OCI-LY7 (cell line): ENCODE measurements at regions not wholly inside any gene's neighbourhood (a gene's known extent, or its start where the extent isn't known, plus 50 kb on each side); places are given as distances from the start of the nearest gene placed in this dataset.
A peak's percentile ranks its signal among the peaks of the same experiment; 100 is the strongest.

Experiments
- BruUV-seq: library from RNA; stranded (reverse); fragments of 400-500 nt; replicated peaks from 2 replicates; lab custom pipeline; 2021; lab: Mats Ljungman, UMichigan
- CTCF ChIA-PET: fragments of 300-600 bp; sonication (Branson Sonifier 250); formaldehyde crosslinking; loops from one replicate; lab custom pipeline; 2022; ENCODE audit warnings: antibody characterized with exemption; ENCODE audit not compliant: unreplicated experiment; lab: Charles Lee
- POLR2A ChIA-PET: fragments of 300-600 bp; sonication (Branson Sonifier 250); formaldehyde crosslinking; loops from one replicate; lab custom pipeline; 2022; ENCODE audit warnings: antibody characterized with exemption; lab: Charles Lee
- DNase-seq: peaks from one replicate; pipeline ENCODE4 v3.0.0-alpha.2; 2015; ENCODE audit warnings: low spot score
- H2AFZ ChIP-seq: fragments of 200-600 bp; sonication (generic), shearing (Covaris generic); 2 replicates; pipeline ENCODE4 v1.6.1; 2014; ENCODE audit warnings: mild to moderate bottlenecking, antibody characterized with exemption, low read length, moderate library complexity
- H3K27ac ChIP-seq: fragments of 200-600 bp; sonication (generic); 2 replicates; pipeline ENCODE4 v1.5.1; 2014; ENCODE audit warnings: mixed run types, low read depth, mild to moderate bottlenecking, moderate library complexity, low read length, inconsistent platforms; ENCODE audit not compliant: poor library complexity, severe bottlenecking
- H3K36me3 ChIP-seq: fragments of 200-600 bp; sonication (generic); 2 replicates; pipeline ENCODE4 v1.6.1; 2014; ENCODE audit warnings: mild to moderate bottlenecking, antibody characterized with exemption, low read length, moderate library complexity, mixed read lengths; ENCODE audit not compliant: insufficient read depth
- H3K4me1 ChIP-seq: fragments of 200-600 bp; sonication (generic); 2 replicates; pipeline ENCODE4 v1.5.1; 2014; ENCODE audit warnings: mild to moderate bottlenecking, low read length; ENCODE audit not compliant: insufficient read depth, poor library complexity, severe bottlenecking
- H3K4me2 ChIP-seq: fragments of 200-600 bp; sonication (generic); 2 replicates; pipeline ENCODE4 v1.6.1; 2014; ENCODE audit warnings: mild to moderate bottlenecking, low read length
- H3K4me3 ChIP-seq: fragments of 200-600 bp; sonication (generic); 2 replicates; pipeline ENCODE4 v1.5.1; 2014; ENCODE audit warnings: mild to moderate bottlenecking, low read depth, low read length; ENCODE audit not compliant: poor library complexity, severe bottlenecking
- H3K79me2 ChIP-seq: fragments of 200-600 bp; sonication (generic); 2 replicates; pipeline ENCODE4 v1.6.1; 2016; ENCODE audit warnings: low read depth, mild to moderate bottlenecking, low read length, moderate library complexity, mixed read lengths; ENCODE audit not compliant: insufficient read depth
- H3K9me2 ChIP-seq: fragments of 200-600 bp; sonication (generic); 2 replicates; pipeline ENCODE4 v1.6.1; 2016; ENCODE audit warnings: mild to moderate bottlenecking, low read length, mixed read lengths; ENCODE audit not compliant: insufficient read depth
- H3K9me3 ChIP-seq: fragments of 200-600 bp; sonication (generic); 2 replicates; pipeline ENCODE4 v1.6.1; 2014; ENCODE audit warnings: mild to moderate bottlenecking, mixed run types, low read length, mixed read lengths
- H4K20me1 ChIP-seq: fragments of 200-600 bp; sonication (generic); 2 replicates; pipeline ENCODE4 v1.6.1; 2014; ENCODE audit warnings: mild to moderate bottlenecking, antibody characterized with exemption, low read length, moderate library complexity, mixed read lengths; ENCODE audit not compliant: insufficient read depth
- EZH2phosphoT487 ChIP-seq: fragments of 200-600 bp; sonication (generic); IDR thresholded peaks from 2 replicates; pipeline ENCODE4 v1.6.1; 2018; ENCODE audit warnings: low read depth, borderline replicate concordance, mild to moderate bottlenecking, mixed run types, antibody characterized with exemption, low read length, moderate library complexity, mixed read lengths
- intact Hi-C: fragments of 100-400 bp; cut with micrococcal nuclease; formaldehyde crosslinking; loops from one replicate; pipeline ENCODE4 v1.10.0; 2022; ENCODE audit not compliant: unreplicated experiment
- TF ChIP-seq, protein P1 (sequence below): fragments of 200-600 bp; sonication (generic); conservative IDR thresholded peaks from 2 replicates; pipeline ENCODE4 v1.5.1; 2014; ENCODE audit warnings: mild to moderate bottlenecking, antibody characterized with exemption, low read length, moderate library complexity, mixed read lengths

DNA sequence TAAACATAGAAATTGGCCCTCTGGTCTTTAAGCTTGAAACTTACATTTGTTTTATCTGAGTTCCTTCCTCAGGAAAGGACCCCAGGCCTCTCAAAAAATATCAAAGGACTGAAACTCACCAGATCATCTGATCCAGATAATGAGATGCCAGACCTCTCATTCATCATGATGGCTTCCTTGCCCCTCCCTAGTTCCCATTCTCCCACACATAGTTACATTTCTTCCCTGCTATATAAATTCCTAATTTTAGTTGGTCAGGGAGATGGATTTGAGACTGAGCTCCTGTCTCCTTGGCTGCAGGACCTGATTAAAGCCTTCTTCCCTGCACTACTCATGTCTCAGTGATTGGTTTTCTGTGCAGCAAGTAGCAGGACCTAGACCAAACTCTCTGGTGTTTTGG lies 119.4 kb upstream of the SPIN1 start:
- Histone ChIP-seq H3K4me2 (no peak overlapping the region), H4K20me1 (no peaks in the 10 kb centered on the region), H3K9me2 (no peaks in the 10 kb centered on the region), H3K9me3 (no peaks in the 10 kb centered on the region), H3K4me3 (no peak overlapping the region), H3K4me1 (peaks cover 6% of the 10 kb centered on the region), H2AFZ (no peak overlapping the region), H3K79me2 (no peaks in the 10 kb centered on the region), H3K27ac (no peak overlapping the region), H3K36me3 (no peaks in the 10 kb centered on the region)
- TF ChIP-seq EZH2phosphoT487, result no peak
- TF ChIP-seq, protein P1, sequence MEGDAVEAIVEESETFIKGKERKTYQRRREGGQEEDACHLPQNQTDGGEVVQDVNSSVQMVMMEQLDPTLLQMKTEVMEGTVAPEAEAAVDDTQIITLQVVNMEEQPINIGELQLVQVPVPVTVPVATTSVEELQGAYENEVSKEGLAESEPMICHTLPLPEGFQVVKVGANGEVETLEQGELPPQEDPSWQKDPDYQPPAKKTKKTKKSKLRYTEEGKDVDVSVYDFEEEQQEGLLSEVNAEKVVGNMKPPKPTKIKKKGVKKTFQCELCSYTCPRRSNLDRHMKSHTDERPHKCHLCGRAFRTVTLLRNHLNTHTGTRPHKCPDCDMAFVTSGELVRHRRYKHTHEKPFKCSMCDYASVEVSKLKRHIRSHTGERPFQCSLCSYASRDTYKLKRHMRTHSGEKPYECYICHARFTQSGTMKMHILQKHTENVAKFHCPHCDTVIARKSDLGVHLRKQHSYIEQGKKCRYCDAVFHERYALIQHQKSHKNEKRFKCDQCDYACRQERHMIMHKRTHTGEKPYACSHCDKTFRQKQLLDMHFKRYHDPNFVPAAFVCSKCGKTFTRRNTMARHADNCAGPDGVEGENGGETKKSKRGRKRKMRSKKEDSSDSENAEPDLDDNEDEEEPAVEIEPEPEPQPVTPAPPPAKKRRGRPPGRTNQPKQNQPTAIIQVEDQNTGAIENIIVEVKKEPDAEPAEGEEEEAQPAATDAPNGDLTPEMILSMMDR, result no peak
- ChIA-PET POLR2A (interaction anchor here (0.7 to 1.7 kb wide), 2 partner anchors 11 to 19 kb away, joined by 3 to 7 read pairs; no protein-coding TSS in a partner anchor), CTCF (interaction anchor here (0.6 kb wide), 1 partner anchor 41 kb away, joined by 3 read pairs; no protein-coding TSS in a partner anchor)
- BruUV-seq, result no TSS peak
- no peak for DNase-seq
- intact Hi-C loops, result no loop called here

- H3K9me2 ChIP-seq, result no peaks in the 10 kb centered on the region
- ChIA-PET CTCF (no interaction called here), POLR2A (no interaction called here)
- no TSS peak for BruUV-seq
- no peak overlapping the region for H3K27ac ChIP-seq
- no peaks in the 10 kb centered on the region for H3K36me3 ChIP-seq
- H3K9me3 ChIP-seq, result no peaks in the 10 kb centered on the region
- intact Hi-C loops, result no loop called here
- no peaks in the 10 kb centered on the region for H3K79me2 ChIP-seq
- no peaks in the 10 kb centered on the region for H4K20me1 ChIP-seq
- no peak overlapping the region for H3K4me3 ChIP-seq
- H3K4me1 ChIP-seq, result peaks cover 6% of the 10 kb centered on the region
- DNase-seq, result no peak
- no peak overlapping the region for H3K4me2 ChIP-seq
- H2AFZ ChIP-seq, result no peak overlapping the region
- no peak for TF ChIP-seq EZH2phosphoT487
- TF ChIP-seq, protein P1, result no peak
These were observed 121.0 kb upstream of the SPIN1 start for GRCh38 chr9:88267283-88267682.

DNA sequence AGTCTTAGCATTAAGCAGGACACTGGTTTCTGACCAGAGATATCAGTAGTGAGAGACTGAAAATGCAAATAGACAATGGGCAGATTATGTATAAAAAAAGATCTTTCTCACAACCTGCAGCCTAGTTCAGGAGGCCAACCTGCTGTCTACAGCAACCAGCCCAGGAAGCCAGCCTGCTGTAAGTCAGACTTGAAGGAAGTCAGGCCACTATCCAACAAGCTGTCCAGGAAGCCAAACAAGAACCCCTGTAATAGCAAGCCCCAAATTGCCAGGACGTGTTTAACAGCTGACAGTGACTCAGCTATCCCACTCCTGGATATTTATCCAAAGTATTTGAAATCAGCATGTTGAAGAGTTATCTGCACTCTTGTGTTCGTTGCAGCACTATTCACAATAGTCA lies 121.8 kb upstream of the SPIN1 start:
- Histone ChIP-seq H3K27ac (no peak overlapping the region), H3K9me3 (no peaks in the 10 kb centered on the region), H3K4me2 (peak overlapping the region; percentile 48), H3K4me3 (no peak overlapping the region), H3K4me1 (peaks cover 6% of the 10 kb centered on the region), H3K9me2 (no peaks in the 10 kb centered on the region), H3K79me2 (no peaks in the 10 kb centered on the region), H2AFZ (peak overlapping the region; percentile 46; the same call in 1 of the 2 replicates), H4K20me1 (no peaks in the 10 kb centered on the region), H3K36me3 (no peaks in the 10 kb centered on the region)
- ChIA-PET POLR2A (no interaction called here), CTCF (no interaction called here)
- DNase-seq, result peak; percentile 14
- TF ChIP-seq EZH2phosphoT487, result no peak
- TF ChIP-seq, protein P1, result no peak
- BruUV-seq, result no TSS peak
- intact Hi-C loops, result no loop called here
